Neuronal stem cell (in vitro differentiated cells): ENCODE measurements at regions not wholly inside any gene's neighbourhood (a gene's known extent, or its start where the extent isn't known, plus 50 kb on each side); places are given as distances from the start of the nearest gene placed in this dataset.
A peak's percentile ranks its signal among the peaks of the same experiment; 100 is the strongest.

Experiments
- DNase-seq: peaks from one replicate; pipeline ENCODE4 v3.0.0-alpha.2; 2013; ENCODE audit warnings: low spot score
- H2AFZ ChIP-seq: one replicate; pipeline ENCODE4 v1.6.1; 2013; ENCODE audit warnings: mild to moderate bottlenecking, low read length, inconsistent platforms
- H2AK5ac ChIP-seq: 2 replicates; pipeline ENCODE4 v1.6.1; 2013; ENCODE audit warnings: low read depth, mild to moderate bottlenecking, inconsistent platforms, low read length, moderate library complexity, mixed read lengths
- H2BK120ac ChIP-seq: 2 replicates; pipeline ENCODE4 v1.6.1; 2013; ENCODE audit warnings: low read depth, mild to moderate bottlenecking, inconsistent platforms, low read length, moderate library complexity, mixed read lengths
- H2BK12ac ChIP-seq: one replicate; pipeline ENCODE4 v1.6.1; 2013; ENCODE audit warnings: low read length, inconsistent platforms
- H2BK15ac ChIP-seq: 2 replicates; pipeline ENCODE4 v1.6.1; 2013; ENCODE audit warnings: mild to moderate bottlenecking, low read length, inconsistent platforms, mixed read lengths
- H2BK5ac ChIP-seq: one replicate; pipeline ENCODE4 v1.6.1; 2013; ENCODE audit warnings: inconsistent platforms, mild to moderate bottlenecking, low read length, moderate library complexity
- H3K14ac ChIP-seq: one replicate; pipeline ENCODE4 v1.6.1; 2013; ENCODE audit warnings: low read length, inconsistent platforms
- H3K18ac ChIP-seq: 2 replicates; pipeline ENCODE4 v1.6.1; 2013; ENCODE audit warnings: low read length, inconsistent platforms
- H3K23ac ChIP-seq: 2 replicates; pipeline ENCODE4 v1.6.1; 2013; ENCODE audit warnings: low read depth, mild to moderate bottlenecking, mixed read lengths, low read length, inconsistent platforms; ENCODE audit not compliant: poor library complexity
- H3K27ac ChIP-seq: replicated peaks from 3 replicates; pipeline ENCODE4 v1.5.1; 2013; ENCODE audit warnings: low read length, inconsistent platforms
- H3K27me3 ChIP-seq, 3 experiments: 2 replicates each; pipeline ENCODE4 v1.6.1; 2013; ENCODE audit warnings: low read length in 3 of 3, mild to moderate bottlenecking in 2 of 3, inconsistent platforms in 1 of 3, low read depth in 1 of 3, mixed read lengths in 1 of 3, moderate library complexity in 1 of 3; ENCODE audit not compliant: control insufficient read depth in 3 of 3, insufficient read depth in 3 of 3
- H3K36me3 ChIP-seq, 2 donors: replicated peaks in 1 of 2; 2 replicates each; pipeline ENCODE4 v1.6.1; 2013; ENCODE audit warnings: low read length in 2 of 2; ENCODE audit not compliant: control insufficient read depth in 2 of 2, insufficient read depth in 2 of 2
- H3K4ac ChIP-seq: 2 replicates; pipeline ENCODE4 v1.6.1; 2013; ENCODE audit warnings: inconsistent platforms, mild to moderate bottlenecking, low read length, moderate library complexity
- H3K4me1 ChIP-seq, 2 donors: 1 replicate in 1 of 2; 2 replicates in 1 of 2; pipeline ENCODE4 v1.6.1; 2013; ENCODE audit warnings: low read length in 2 of 2, low read depth in 1 of 2; ENCODE audit not compliant: control insufficient read depth in 2 of 2, insufficient read depth in 1 of 2
- H3K4me2 ChIP-seq: one replicate; pipeline ENCODE4 v1.6.1; 2013; ENCODE audit warnings: mild to moderate bottlenecking, low read length, inconsistent platforms; ENCODE audit not compliant: insufficient read depth, poor library complexity, severe bottlenecking
- H3K4me3 ChIP-seq, 2 donors: 2 replicates each; pipeline ENCODE4 v1.5.1; 2013; ENCODE audit warnings: low read length in 2 of 2, mild to moderate bottlenecking in 2 of 2, inconsistent platforms in 1 of 2, moderate library complexity in 1 of 2
- H3K79me1 ChIP-seq: one replicate; pipeline ENCODE4 v1.6.1; 2013; ENCODE audit warnings: low read depth, mild to moderate bottlenecking, inconsistent platforms, low read length, moderate library complexity
- H3K9ac ChIP-seq: one replicate; pipeline ENCODE4 v1.6.1; 2013; ENCODE audit warnings: mild to moderate bottlenecking, low read depth, low read length, inconsistent platforms; ENCODE audit not compliant: poor library complexity
- H3K9me3 ChIP-seq, 2 donors: replicated peaks in 1 of 2; 2 replicates each; pipeline versions ENCODE3 to v1.6.1; 2013; ENCODE audit warnings: low read length in 2 of 2, mild to moderate bottlenecking in 2 of 2, inconsistent platforms in 1 of 2, low read depth in 1 of 2, mixed read lengths in 1 of 2, moderate library complexity in 1 of 2; ENCODE audit not compliant: control insufficient read depth in 2 of 2, insufficient read depth in 1 of 2
- H4K8ac ChIP-seq: one replicate; pipeline ENCODE4 v1.6.1; 2013; ENCODE audit warnings: low read depth, mild to moderate bottlenecking, inconsistent platforms, low read length, moderate library complexity
- H4K91ac ChIP-seq: one replicate; pipeline ENCODE4 v1.6.1; 2013; ENCODE audit warnings: low read length, low read depth, mild to moderate bottlenecking, inconsistent platforms; ENCODE audit not compliant: poor library complexity
- WGBS, 2 donors: extraction: QIAGEN DNeasy Blood & Tissue Kit; methylation state at CpG; one replicate each; pipeline ENCODE4 v1.1.7; 2013; ENCODE audit warnings: missing lambda C conversion rate in 2 of 2, mixed read lengths in 1 of 2; ENCODE audit not compliant: insufficient read length in 2 of 2, insufficient replicate concordance in 1 of 2; ENCODE audit errors: extremely low coverage in 2 of 2; 5-methylcytosine and 5-hydroxymethylcytosine counted together

DNA sequence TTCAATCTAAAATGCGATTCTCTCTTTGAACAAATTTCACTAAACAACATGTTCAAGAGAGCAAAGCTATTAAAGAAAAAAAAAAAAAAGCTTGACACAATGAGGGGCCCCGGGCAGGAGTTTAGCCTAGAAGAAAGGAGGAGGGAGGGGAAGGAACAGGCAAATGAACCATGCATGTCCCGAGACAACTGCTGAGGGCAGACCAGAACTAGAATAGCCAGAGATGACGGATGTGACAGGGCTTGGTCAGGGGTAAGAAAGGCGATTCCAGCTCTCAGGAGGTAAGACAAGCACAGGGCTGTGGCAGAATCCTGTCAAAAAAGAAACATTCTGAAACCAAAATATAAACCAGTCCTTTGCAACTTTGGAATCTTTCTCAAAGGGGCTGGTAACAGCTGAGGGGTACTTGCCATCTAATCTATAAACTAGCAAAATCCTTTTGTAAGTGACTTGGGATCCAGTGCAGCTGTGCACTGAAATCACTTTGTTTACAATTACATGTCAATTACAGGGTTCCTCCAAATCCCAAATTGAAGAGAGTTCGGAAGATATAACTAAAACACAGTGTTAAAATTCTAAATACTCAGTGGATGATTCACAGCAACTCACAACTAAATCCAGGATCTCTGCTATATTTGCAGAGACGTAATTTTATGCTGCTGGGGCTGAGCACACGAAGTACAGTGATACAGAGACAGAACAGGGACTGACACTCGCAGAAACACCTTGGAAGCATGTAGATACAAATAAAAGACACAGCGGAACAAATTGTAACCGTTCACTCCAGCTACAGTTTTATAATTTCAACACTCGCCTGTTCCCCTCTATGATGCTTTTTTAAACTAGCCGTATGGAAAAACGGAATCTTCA, 567.4 kb upstream of the ZFHX3 start:
- DNase-seq = no peak
- H2BK120ac ChIP-seq = no peak overlapping the region
- no peak overlapping the region for H3K4ac ChIP-seq
- H2AFZ ChIP-seq = peak overlapping the region; percentile 68
- no peaks in the 10 kb centered on the region for H3K36me3 ChIP-seq
- no peak overlapping the region for H3K4me3 ChIP-seq
- no CpG with 5 or more reads among the region's 14 CpGs for WGBS, 2 donors
- H3K27ac ChIP-seq = no peak overlapping the region
- H3K14ac ChIP-seq = no peak overlapping the region
- no peak overlapping the region for H3K9ac ChIP-seq
- H3K23ac ChIP-seq = no peak overlapping the region
- no peak overlapping the region for H4K91ac ChIP-seq
- H4K8ac ChIP-seq = no peak overlapping the region
- H3K18ac ChIP-seq = no peak overlapping the region
- H2BK15ac ChIP-seq = no peak overlapping the region
- no peaks in the 10 kb centered on the region for H3K9me3 ChIP-seq
- H2AK5ac ChIP-seq = no peak overlapping the region
- no peak overlapping the region for H3K4me2 ChIP-seq
- H3K79me1 ChIP-seq = no peaks in the 10 kb centered on the region
- peaks cover 4 to 38% of the 10 kb centered on the region in 2 donors for H3K4me1 ChIP-seq
- no peak overlapping the region for H2BK5ac ChIP-seq
- H2BK12ac ChIP-seq = no peak overlapping the region
- no peaks in the 10 kb centered on the region for H3K27me3 ChIP-seq

DNA sequence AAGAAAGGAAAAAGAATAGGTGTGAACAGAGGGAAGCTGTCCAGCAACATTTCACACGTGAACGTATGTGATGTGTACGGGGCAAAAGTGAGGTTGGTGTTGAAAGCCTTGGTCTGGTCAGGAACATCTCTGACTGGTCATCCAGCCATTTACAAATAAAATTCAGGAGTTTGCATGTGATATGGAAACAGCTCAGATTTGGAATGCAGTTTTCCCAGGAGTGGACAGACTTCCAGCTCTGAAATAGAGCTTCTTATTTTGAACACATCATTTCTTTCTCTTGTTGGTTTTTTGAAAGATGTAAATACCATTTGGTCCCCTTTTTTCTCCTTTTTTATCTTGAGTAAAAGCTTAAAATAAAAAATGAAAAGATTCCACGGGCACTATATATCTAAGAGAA, 566.2 kb upstream of the ZFHX3 start:
- Histone ChIP-seq H2BK15ac (no peak overlapping the region), H3K4me2 (no peak overlapping the region), H3K27ac (no peak overlapping the region), H3K14ac (no peak overlapping the region), H3K9ac (no peak overlapping the region), H3K36me3 (no peaks in the 10 kb centered on the region), H4K91ac (no peak overlapping the region), H2AK5ac (no peak overlapping the region), H3K9me3 (no peaks in the 10 kb centered on the region), H4K8ac (no peak overlapping the region), H2BK5ac (no peak overlapping the region), H3K4me3 (no peak overlapping the region), H2BK12ac (no peak overlapping the region), H3K79me1 (no peaks in the 10 kb centered on the region), H2BK120ac (no peak overlapping the region), H3K23ac (no peak overlapping the region), H2AFZ (no peak overlapping the region), H3K4ac (no peak overlapping the region), H3K4me1 (peaks cover 5 to 43% of the 10 kb centered on the region in 2 donors), H3K18ac (no peak overlapping the region), H3K27me3 (no peaks in the 10 kb centered on the region)
- no CpG with 5 or more reads among the region's 4 CpGs for WGBS, 2 donors
- no peak for DNase-seq

GRCh38 chr16:73610605-73611156, 562.8 kb upstream of the ZFHX3 start:
- no peak overlapping the region for H2BK12ac ChIP-seq
- H3K27me3 ChIP-seq = no peaks in the 10 kb centered on the region
- H3K23ac ChIP-seq = no peak overlapping the region
- no peak overlapping the region for H3K4me2 ChIP-seq
- H3K4ac ChIP-seq = no peak overlapping the region
- WGBS, 2 donors = no CpG with 5 or more reads among the region's 5 CpGs
- no peak overlapping the region for H3K27ac ChIP-seq
- H3K18ac ChIP-seq = no peak overlapping the region
- no peak for DNase-seq
- no peak overlapping the region for H2BK5ac ChIP-seq
- no peak overlapping the region for H3K14ac ChIP-seq
- H3K79me1 ChIP-seq = no peaks in the 10 kb centered on the region
- no peak overlapping the region for H2BK15ac ChIP-seq
- no peak overlapping the region for H3K9ac ChIP-seq
- H4K91ac ChIP-seq = no peak overlapping the region
- peaks cover 5 to 35% of the 10 kb centered on the region in 2 donors for H3K4me1 ChIP-seq
- H2AFZ ChIP-seq = peak overlapping the region; percentile 47
- no peak overlapping the region for H4K8ac ChIP-seq
- H3K9me3 ChIP-seq = no peaks in the 10 kb centered on the region
- H3K36me3 ChIP-seq = no peaks in the 10 kb centered on the region
- no peak overlapping the region for H3K4me3 ChIP-seq
- H2AK5ac ChIP-seq = no peak overlapping the region
- no peak overlapping the region for H2BK120ac ChIP-seq

DNA sequence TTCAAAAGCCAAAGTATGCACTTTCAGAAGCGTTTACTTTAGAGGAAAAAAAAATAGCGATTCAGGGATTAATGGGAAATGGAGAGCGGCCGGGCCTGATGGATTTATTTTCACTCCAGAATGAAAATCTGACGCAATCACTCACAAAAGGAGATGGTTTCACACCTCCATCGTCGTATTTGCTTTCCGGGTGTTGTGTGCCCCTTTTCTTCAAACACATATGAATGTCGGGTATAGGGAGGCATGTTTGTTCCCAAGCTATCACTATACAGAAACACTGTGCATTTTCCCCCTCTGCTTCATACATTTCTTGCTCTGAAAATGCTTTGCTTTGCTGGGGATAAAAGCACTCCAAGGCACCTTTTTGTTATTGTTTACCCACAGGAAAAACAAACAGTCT, 562.2 kb upstream of the ZFHX3 start:
- Histone ChIP-seq H2BK120ac (no peak overlapping the region), H3K27ac (no peak overlapping the region), H3K27me3 (no peaks in the 10 kb centered on the region), H3K18ac (no peak overlapping the region), H2AFZ (peak overlapping the region; percentile 35), H3K9me3 (no peaks in the 10 kb centered on the region), H3K4me2 (no peak overlapping the region), H2BK12ac (no peak overlapping the region), H3K23ac (no peak overlapping the region), H2AK5ac (no peak overlapping the region), H4K8ac (no peak overlapping the region), H2BK15ac (no peak overlapping the region), H3K4me1 (peaks cover 3 to 30% of the 10 kb centered on the region in 2 donors), H3K4ac (no peak overlapping the region), H3K36me3 (no peaks in the 10 kb centered on the region), H2BK5ac (no peak overlapping the region), H3K4me3 (no peak overlapping the region), H3K79me1 (no peaks in the 10 kb centered on the region), H3K9ac (no peak overlapping the region), H4K91ac (no peak overlapping the region), H3K14ac (no peak overlapping the region)
- no peak for DNase-seq
- no CpG with 5 or more reads among the region's 9 CpGs for WGBS, 2 donors
